IMR-90 (cell line): ENCODE measurements at regions not wholly inside any gene's neighbourhood (a gene's known extent, or its start where the extent isn't known, plus 50 kb on each side); places are given as distances from the start of the nearest gene placed in this dataset.

Source experiments
- ATAC-seq: fragments of 200-7000 bp; cut with Tn5 transposase; 2 replicates; pipeline ENCODE4 v1.9.1; 2020; ENCODE audit warnings: low read depth, mild to moderate bottlenecking, moderate library complexity
- BruUV-seq: library from RNA; stranded (reverse); fragments of 400-500 nt; replicated peaks from 2 replicates; lab custom pipeline; 2021; lab: Mats Ljungman, UMichigan
- CTCF ChIA-PET: fragments of 300-600 bp; formaldehyde crosslinking; extraction: SDS; loops from one replicate; lab custom pipeline; 2021; ENCODE audit warnings: antibody characterized with exemption; lab: Yijun Ruan, JAX
- POLR2A ChIA-PET: fragments of 300-600 bp; sonication (Branson Sonifier 250); formaldehyde crosslinking; loops from one replicate; lab custom pipeline; 2022; ENCODE audit warnings: antibody characterized with exemption; ENCODE audit not compliant: unreplicated experiment; lab: Charles Lee
- DNase-seq: peaks from one replicate; pipeline ENCODE4 v3.0.0; 2013
- H2AFZ ChIP-seq: replicated peaks from 2 replicates; pipeline ENCODE3; 2013; ENCODE audit warnings: low read length, mild to moderate bottlenecking; ENCODE audit not compliant: poor library complexity
- H2AK5ac ChIP-seq: 2 replicates; pipeline ENCODE4 v1.6.1; 2013; ENCODE audit warnings: low read depth, low read length, inconsistent platforms
- H2AK9ac ChIP-seq: replicated peaks from 2 replicates; pipeline ENCODE3; 2013; ENCODE audit warnings: mild to moderate bottlenecking, low read depth, low read length, moderate library complexity; ENCODE audit not compliant: poor library complexity
- H2BK120ac ChIP-seq: 2 replicates; pipeline ENCODE4 v1.6.1; 2013; ENCODE audit warnings: low read depth, low read length, inconsistent platforms
- H2BK15ac ChIP-seq: 3 replicates; pipeline ENCODE4 v1.6.1; 2013; ENCODE audit warnings: low read depth, low read length, inconsistent platforms
- H2BK20ac ChIP-seq: 2 replicates; pipeline ENCODE4 v1.6.1; 2013; ENCODE audit warnings: low read depth, mild to moderate bottlenecking, inconsistent platforms, low read length, moderate library complexity
- H2BK5ac ChIP-seq: 2 replicates; pipeline ENCODE4 v1.6.1; 2013; ENCODE audit warnings: mild to moderate bottlenecking, low read depth, low read length, inconsistent platforms; ENCODE audit not compliant: poor library complexity, severe bottlenecking
- H3K14ac ChIP-seq: replicated peaks from 2 replicates; pipeline ENCODE4 v1.6.1; 2013; ENCODE audit warnings: low read depth, low read length, inconsistent platforms
- H3K18ac ChIP-seq: 2 replicates; pipeline ENCODE4 v1.6.1; 2013; ENCODE audit warnings: low read depth, low read length, control low read depth
- H3K23ac ChIP-seq: 2 replicates; pipeline ENCODE4 v1.6.1; 2013; ENCODE audit warnings: low read depth, low read length, inconsistent platforms
- H3K27ac ChIP-seq: 2 replicates; pipeline ENCODE4 v1.5.1; 2013; ENCODE audit warnings: mild to moderate bottlenecking, control low read depth, low read length; ENCODE audit not compliant: insufficient read depth
- H3K27me3 ChIP-seq: 2 replicates; pipeline ENCODE4 v1.6.1; 2013; ENCODE audit warnings: low read length; ENCODE audit not compliant: control insufficient read depth, insufficient read depth
- H3K36me3 ChIP-seq: 2 replicates; pipeline ENCODE4 v1.6.1; 2013; ENCODE audit warnings: low read length, mixed read lengths; ENCODE audit not compliant: control insufficient read depth, insufficient read depth
- H3K4ac ChIP-seq: 2 replicates; pipeline ENCODE4 v1.6.1; 2013; ENCODE audit warnings: low read depth, low read length, inconsistent platforms
- H3K4me1 ChIP-seq: 2 replicates; pipeline ENCODE4 v1.6.1; 2013; ENCODE audit warnings: low read length, mixed read lengths; ENCODE audit not compliant: control insufficient read depth, insufficient read depth
- H3K4me2 ChIP-seq: 2 replicates; pipeline ENCODE4 v1.6.1; 2013; ENCODE audit warnings: low read depth, mild to moderate bottlenecking, control low read depth, low read length, moderate library complexity
- H3K4me3 ChIP-seq: 2 replicates; pipeline ENCODE4 v1.5.1; 2013; ENCODE audit warnings: low read depth, mild to moderate bottlenecking, control low read depth, low read length, moderate library complexity; ENCODE audit not compliant: insufficient read depth
- H3K56ac ChIP-seq: 2 replicates; pipeline ENCODE4 v1.6.1; 2013; ENCODE audit warnings: low read length, inconsistent platforms; ENCODE audit not compliant: insufficient read depth; ENCODE audit errors: extremely low read depth
- H3K79me1 ChIP-seq, 2 experiments: 2 replicates each; pipeline ENCODE4 v1.6.1; 2013; ENCODE audit warnings: low read length in 2 of 2, inconsistent platforms in 1 of 2, low read depth in 1 of 2
- H3K9ac ChIP-seq: 2 replicates; pipeline ENCODE4 v1.6.1; 2013; ENCODE audit warnings: low read depth, low read length, control low read depth
- H3K9me1 ChIP-seq: 2 replicates; pipeline ENCODE4 v1.6.1; 2013; ENCODE audit warnings: low read length, inconsistent platforms; ENCODE audit not compliant: insufficient read depth
- H3K9me3 ChIP-seq: 2 replicates; pipeline ENCODE4 v1.6.1; 2013; ENCODE audit warnings: low read length; ENCODE audit not compliant: control insufficient read depth, insufficient read depth
- H4K20me1 ChIP-seq: 2 replicates; pipeline ENCODE4 v1.6.1; 2013; ENCODE audit warnings: low read length, inconsistent platforms; ENCODE audit not compliant: insufficient read depth
- H4K5ac ChIP-seq: 2 replicates; pipeline ENCODE4 v1.6.1; 2013; ENCODE audit warnings: mild to moderate bottlenecking, low read depth, low read length, control low read depth
- H4K8ac ChIP-seq, 2 experiments: 2 replicates each; pipeline ENCODE4 v1.6.1; 2013; ENCODE audit warnings: low read depth in 2 of 2, low read length in 2 of 2, control low read depth in 1 of 2, inconsistent platforms in 1 of 2
- H4K91ac ChIP-seq: 2 replicates; pipeline ENCODE4 v1.6.1; 2013; ENCODE audit warnings: low read depth, low read length, inconsistent platforms; ENCODE audit not compliant: insufficient read depth
- BHLHE40 ChIP-seq: fragments of 150-350 bp; IDR thresholded peaks from 2 replicates; pipeline ENCODE4 v1.6.1; 2016; ENCODE audit warnings: mild to moderate bottlenecking, low read depth, low read length
- CEBPB ChIP-seq: IDR thresholded peaks from 2 replicates; pipeline ENCODE4 v1.6.1; 2012; ENCODE audit warnings: low read depth, low read length, improper control_type of control experiment
- CHD1 ChIP-seq: IDR thresholded peaks from 2 replicates; pipeline ENCODE4 v1.6.1; 2012; ENCODE audit warnings: low read depth, low read length, improper control_type of control experiment
- CTCF ChIP-seq: conservative IDR thresholded peaks from 2 replicates; pipeline ENCODE4 v1.5.1; 2012; ENCODE audit warnings: mild to moderate bottlenecking, low read depth, low read length, improper control_type of control experiment
- FOS ChIP-seq: fragments of 150-350 bp; IDR thresholded peaks from 2 replicates; pipeline ENCODE4 v1.6.1; 2016; ENCODE audit warnings: low read depth, low read length
- MAFK ChIP-seq: IDR thresholded peaks from 2 replicates; pipeline ENCODE4 v1.6.1; 2012; ENCODE audit warnings: low read depth, low read length, improper control_type of control experiment
- MAZ ChIP-seq: IDR thresholded peaks from 2 replicates; pipeline ENCODE4 v1.6.1; 2012; ENCODE audit warnings: low read depth, mild to moderate bottlenecking, low read length, improper control_type of control experiment, moderate library complexity, borderline replicate concordance
- MXI1 ChIP-seq: IDR thresholded peaks from 2 replicates; pipeline ENCODE4 v1.6.1; 2012; ENCODE audit warnings: low read depth, mild to moderate bottlenecking, low read length, moderate library complexity, borderline replicate concordance
- NFE2L2 ChIP-seq: fragments of 150-350 bp; IDR thresholded peaks from 2 replicates; pipeline ENCODE4 v1.6.1; 2016; ENCODE audit warnings: low read depth, mild to moderate bottlenecking, low read length
- POLR2A ChIP-seq: IDR thresholded peaks from 2 replicates; pipeline ENCODE4 v1.6.1; 2012; ENCODE audit warnings: mild to moderate bottlenecking, low read depth, low read length
- RAD21 ChIP-seq: IDR thresholded peaks from 2 replicates; pipeline ENCODE4 v1.6.1; 2012; ENCODE audit warnings: low read length, improper control_type of control experiment
- RCOR1 ChIP-seq: IDR thresholded peaks from 2 replicates; pipeline ENCODE4 v1.6.1; 2012; ENCODE audit warnings: mild to moderate bottlenecking, low read length, improper control_type of control experiment; ENCODE audit not compliant: insufficient replicate concordance
- RFX5 ChIP-seq: IDR thresholded peaks from 2 replicates; pipeline ENCODE4 v1.8.0; 2012; ENCODE audit warnings: low read depth, mild to moderate bottlenecking, low read length, moderate library complexity
- SMC3 ChIP-seq: fragments of 150-350 bp; IDR thresholded peaks from 2 replicates; pipeline ENCODE4 v1.6.1; 2016; ENCODE audit warnings: low read depth, mild to moderate bottlenecking, antibody characterized with exemption, low read length, moderate library complexity
- WGBS, 2 experiments: methylation state at CpG; one replicate each; pipeline versions ENCODE4 v1.1.5 to v1.1.7; 2013; ENCODE audit warnings: missing lambda C conversion rate in 2 of 2; ENCODE audit not compliant: insufficient read length in 1 of 2; ENCODE audit errors: extremely low coverage in 2 of 2; 5-methylcytosine and 5-hydroxymethylcytosine counted together
- dilution Hi-C: fragments of 300-500 bp; cut with HindIII; formaldehyde crosslinking; loops from one replicate; pipeline ENCODE4 v1.14.3; 2018; ENCODE audit warnings: low sequenced_read_pairs; ENCODE audit not compliant: unreplicated experiment
- in situ Hi-C: fragments of 300-500 bp; cut with MboI; formaldehyde crosslinking; loops from 3 replicates; pipeline ENCODE4 v1.14.3; 2019; ENCODE audit warnings: low sequenced_read_pairs, inconsistent platforms, mixed read lengths
- intact Hi-C: fragments of 100-400 bp; cut with micrococcal nuclease; formaldehyde crosslinking; loops from 2 replicates; pipeline ENCODE4 v1.10.0; 2022
- TF ChIP-seq, protein P1 (sequence below): fragments of 150-350 bp; IDR thresholded peaks from 2 replicates; pipeline ENCODE4 v1.6.1; 2017; ENCODE audit warnings: mild to moderate bottlenecking, antibody characterized with exemption, low read length, low read depth
- TF ChIP-seq, protein P2 (sequence below): fragments of 150-350 bp; IDR thresholded peaks from 2 replicates; pipeline ENCODE4 v1.6.1; 2016; ENCODE audit warnings: low read depth, mild to moderate bottlenecking, low read length, moderate library complexity, borderline replicate concordance

DNA sequence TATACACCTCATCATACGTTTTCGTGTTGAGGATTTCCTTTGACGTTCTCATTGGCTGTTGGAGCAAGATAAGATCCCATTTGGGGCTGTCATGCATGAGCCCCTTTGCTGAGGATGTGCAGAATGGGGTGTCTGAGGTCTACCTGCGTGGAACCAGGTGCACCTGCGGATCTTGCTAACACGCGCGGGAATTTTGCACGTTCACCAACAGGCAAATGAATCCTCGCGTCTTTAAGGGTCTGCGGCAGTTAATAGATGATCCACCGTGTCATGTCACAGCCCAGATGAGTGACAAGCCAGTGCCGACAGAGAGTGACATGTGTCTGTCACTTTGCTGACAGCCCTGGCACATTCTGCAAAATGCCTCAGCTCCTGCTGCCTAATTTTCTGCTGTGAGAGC, 56.3 kb upstream of the SHOX start:
- dilution Hi-C loops = no loop called here
- no peaks in the 10 kb centered on the region for H3K4me1 ChIP-seq
- no peak overlapping the region for H2BK15ac ChIP-seq
- in situ Hi-C loops = no loop called here
- no peak overlapping the region for H4K91ac ChIP-seq
- H3K27ac ChIP-seq = no peak overlapping the region
- no peak overlapping the region for H3K4ac ChIP-seq
- no peak overlapping the region for H2BK5ac ChIP-seq
- no peak overlapping the region for H3K9ac ChIP-seq
- no peaks in the 10 kb centered on the region for H3K27me3 ChIP-seq
- H3K4me3 ChIP-seq = no peak overlapping the region
- H3K9me1 ChIP-seq = no peaks in the 10 kb centered on the region
- H3K4me2 ChIP-seq = no peak overlapping the region
- no peak overlapping the region for H3K23ac ChIP-seq
- no peak overlapping the region for H3K56ac ChIP-seq
- no peak for TF ChIP-seq SMC3
- TF ChIP-seq CTCF = no peak
- TF ChIP-seq RCOR1 = no peak
- no peak for TF ChIP-seq MAFK
- TF ChIP-seq, protein P1, sequence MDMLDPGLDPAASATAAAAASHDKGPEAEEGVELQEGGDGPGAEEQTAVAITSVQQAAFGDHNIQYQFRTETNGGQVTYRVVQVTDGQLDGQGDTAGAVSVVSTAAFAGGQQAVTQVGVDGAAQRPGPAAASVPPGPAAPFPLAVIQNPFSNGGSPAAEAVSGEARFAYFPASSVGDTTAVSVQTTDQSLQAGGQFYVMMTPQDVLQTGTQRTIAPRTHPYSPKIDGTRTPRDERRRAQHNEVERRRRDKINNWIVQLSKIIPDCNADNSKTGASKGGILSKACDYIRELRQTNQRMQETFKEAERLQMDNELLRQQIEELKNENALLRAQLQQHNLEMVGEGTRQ = no peak
- TF ChIP-seq CEBPB = no peak
- TF ChIP-seq MAZ = no peak
- TF ChIP-seq FOS = no peak
- TF ChIP-seq POLR2A = no peak
- TF ChIP-seq CHD1 = no peak
- TF ChIP-seq, protein P2, sequence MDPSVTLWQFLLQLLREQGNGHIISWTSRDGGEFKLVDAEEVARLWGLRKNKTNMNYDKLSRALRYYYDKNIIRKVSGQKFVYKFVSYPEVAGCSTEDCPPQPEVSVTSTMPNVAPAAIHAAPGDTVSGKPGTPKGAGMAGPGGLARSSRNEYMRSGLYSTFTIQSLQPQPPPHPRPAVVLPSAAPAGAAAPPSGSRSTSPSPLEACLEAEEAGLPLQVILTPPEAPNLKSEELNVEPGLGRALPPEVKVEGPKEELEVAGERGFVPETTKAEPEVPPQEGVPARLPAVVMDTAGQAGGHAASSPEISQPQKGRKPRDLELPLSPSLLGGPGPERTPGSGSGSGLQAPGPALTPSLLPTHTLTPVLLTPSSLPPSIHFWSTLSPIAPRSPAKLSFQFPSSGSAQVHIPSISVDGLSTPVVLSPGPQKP = no peak
- TF ChIP-seq MXI1 = no peak
- no peak for TF ChIP-seq RAD21
- no peak for TF ChIP-seq NFE2L2
- TF ChIP-seq BHLHE40 = no peak
- no peak for TF ChIP-seq RFX5
- H4K20me1 ChIP-seq = no peaks in the 10 kb centered on the region
- intact Hi-C loops = no loop called here
- no peak overlapping the region for H2AK5ac ChIP-seq
- H3K36me3 ChIP-seq = no peaks in the 10 kb centered on the region
- H2BK20ac ChIP-seq = no peak overlapping the region
- H4K8ac ChIP-seq = no peak overlapping the region
- no peaks in the 10 kb centered on the region for H3K79me1 ChIP-seq
- no peak overlapping the region for H2BK120ac ChIP-seq
- ATAC-seq (no peak), DNase-seq (no peak)
- BruUV-seq = no TSS peak
- ChIA-PET CTCF (no interaction called here), POLR2A (no interaction called here)
- no peak overlapping the region for H3K18ac ChIP-seq
- 81% methylated on average over 9 of the region's 14 CpGs; no CpG with 5 or more reads in 1 of the 2 experiments for WGBS, 2 experiments
- no peak overlapping the region for H2AK9ac ChIP-seq
- peak overlapping the region; percentile 32 for H2AFZ ChIP-seq
- peaks cover 16% of the 10 kb centered on the region for H3K9me3 ChIP-seq
- no peak overlapping the region for H4K5ac ChIP-seq
- H3K14ac ChIP-seq = no peak overlapping the region
